GM19455 (cell line): ENCODE measurements at regions not wholly inside any gene's neighbourhood (a gene's known extent, or its start where the extent isn't known, plus 50 kb on each side); places are given as distances from the start of the nearest gene placed in this dataset.
"Not testable (repeated sequence)": the region's sequence is repeated elsewhere in the genome, so short reads cannot be mapped to it uniquely, and the experiment has no call there.

Experiments
- ATAC-seq: cut with Tn5 transposase; IDR thresholded peaks from one replicate; pipeline ENCODE4 v1.9.1; 2021; ENCODE audit not compliant: unreplicated experiment

GRCh38 chr2:14751581-14751980 is 119.1 kb downstream of the LRATD1 start:
- ATAC-seq = no peak

GRCh38 chr2:14752295-14752694 is 119.8 kb downstream of the LRATD1 start:
- ATAC-seq = peak; percentile 96

GRCh38 chr2:14756122-14756541 is 123.6 kb downstream of the LRATD1 start:
- no peak for ATAC-seq

- ATAC-seq = no peak
Observed at GRCh38 chr2:14756981-14757657, 124.6 kb downstream of the LRATD1 start.

GRCh38 chr2:14759082-14759481 is 126.6 kb downstream of the LRATD1 start:
- ATAC-seq = no peak

GRCh38 chr2:14760169-14760568 is 127.7 kb downstream of the LRATD1 start:
- ATAC-seq = no peak

GRCh38 chr2:14761118-14761517 is 128.6 kb downstream of the LRATD1 start:
- no peak for ATAC-seq

- no peak for ATAC-seq
Observed at GRCh38 chr2:14773696-14774095, 141.2 kb downstream of the LRATD1 start.

- no peak for ATAC-seq
Observed at GRCh38 chr2:14774436-14774968, 142.0 kb downstream of the LRATD1 start.

- no peak for ATAC-seq
Observed at GRCh38 chr2:14776216-14776615, 143.7 kb downstream of the LRATD1 start.

GRCh38 chr2:14778015-14778414 is 145.5 kb downstream of the LRATD1 start:
- no peak for ATAC-seq

GRCh38 chr2:14779252-14779651 is 146.7 kb downstream of the LRATD1 start:
- ATAC-seq = no peak

- no peak for ATAC-seq
Observed at GRCh38 chr2:14781142-14781541, 148.6 kb downstream of the LRATD1 start.

- ATAC-seq = not testable (repeated sequence)
Observed at GRCh38 chr2:14788814-14789213, 156.3 kb downstream of the LRATD1 start.

GRCh38 chr2:14790041-14790640 is 157.6 kb downstream of the LRATD1 start:
- ATAC-seq = no peak

GRCh38 chr2:14803994-14804393 is 171.5 kb downstream of the LRATD1 start:
- ATAC-seq = no peak

- ATAC-seq = no peak
Observed at GRCh38 chr2:14804902-14805301, 172.4 kb downstream of the LRATD1 start.

- no peak for ATAC-seq
Observed at GRCh38 chr2:14806613-14807012, 174.1 kb downstream of the LRATD1 start.

GRCh38 chr2:14815201-14815600 is 182.7 kb downstream of the LRATD1 start:
- ATAC-seq = no peak

- ATAC-seq = no peak
Observed at GRCh38 chr2:14816069-14817060, 183.8 kb downstream of the LRATD1 start.

- ATAC-seq = no peak
Observed at GRCh38 chr2:14817848-14818247, 185.3 kb downstream of the LRATD1 start.
